ENCODE measurements at regions not wholly inside any gene's neighbourhood (a gene's known extent, or its start where the extent isn't known, plus 50 kb on each side); places are given as distances from the start of the nearest gene placed in this dataset.

GRCh38 chr2:56729212-56729611 lies 545.4 kb downstream of the CCDC85A start:
- no peak for TF ChIP-seq CTCF (IDR thresholded peaks at IDR 0.05)
- Histone ChIP-seq H3K27ac (no peak overlapping the region), H3K27me3 (no peaks in the 10 kb centered on the region), H3K4me1 (ENCODE audit: control insufficient read depth in 1 of 2, insufficient read depth in 1 of 2, low read depth in 1 of 2, low read length in 1 of 2) (no peaks in the 10 kb centered on the region), H3K4me3 (ENCODE audit: low read depth in 1 of 2, low read length in 1 of 2) (no peak overlapping the region), H3K9me3 (no peaks in the 10 kb centered on the region), H3K36me3 (no peaks in the 10 kb centered on the region)

GRCh38 chr2:56732946-56733345 lies 549.2 kb downstream of the CCDC85A start:
- Histone ChIP-seq H3K4me3 (ENCODE audit: low read depth in 1 of 2, low read length in 1 of 2) (no peak overlapping the region), H3K4me1 (ENCODE audit: control insufficient read depth in 1 of 2, insufficient read depth in 1 of 2, low read depth in 1 of 2, low read length in 1 of 2) (no peaks in the 10 kb centered on the region), H3K36me3 (no peaks in the 10 kb centered on the region), H3K27me3 (no peaks in the 10 kb centered on the region), H3K9me3 (no peaks in the 10 kb centered on the region), H3K27ac (no peak overlapping the region)
- no peak for TF ChIP-seq CTCF (IDR thresholded peaks at IDR 0.05)

DNA sequence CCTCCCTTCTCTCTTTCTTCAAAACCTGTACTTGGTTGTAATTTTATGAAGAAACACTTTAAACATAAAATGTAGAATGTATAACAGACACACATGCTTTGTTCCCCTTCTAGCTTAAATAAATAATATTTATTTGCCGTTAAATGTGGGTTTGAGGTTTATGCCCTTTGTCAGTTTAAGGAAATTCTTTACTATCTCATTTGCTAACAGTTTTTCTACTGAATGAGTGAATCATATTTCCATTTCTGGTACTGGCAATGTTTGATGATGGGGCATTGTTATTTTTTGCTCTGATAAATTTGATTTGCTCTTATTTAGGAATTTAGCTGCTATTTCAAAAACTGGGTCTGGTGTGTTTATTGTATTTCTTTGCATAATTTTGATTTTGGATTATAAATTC lies 555.6 kb downstream of the CCDC85A start:
- Histone ChIP-seq H3K4me1 (ENCODE audit: control insufficient read depth in 1 of 2, insufficient read depth in 1 of 2, low read depth in 1 of 2, low read length in 1 of 2) (no peaks in the 10 kb centered on the region), H3K9me3 (no peaks in the 10 kb centered on the region), H3K27ac (no peak overlapping the region), H3K27me3 (no peaks in the 10 kb centered on the region), H3K4me3 (ENCODE audit: low read depth in 1 of 2, low read length in 1 of 2) (no peak overlapping the region), H3K36me3 (no peaks in the 10 kb centered on the region)
- no peak for TF ChIP-seq CTCF (IDR thresholded peaks at IDR 0.05)

- no peak for TF ChIP-seq CTCF (IDR thresholded peaks at IDR 0.05)
- Histone ChIP-seq H3K36me3 (no peaks in the 10 kb centered on the region), H3K4me1 (ENCODE audit: control insufficient read depth in 1 of 2, insufficient read depth in 1 of 2, low read depth in 1 of 2, low read length in 1 of 2) (no peaks in the 10 kb centered on the region), H3K27me3 (no peaks in the 10 kb centered on the region), H3K9me3 (no peaks in the 10 kb centered on the region), H3K4me3 (ENCODE audit: low read depth in 1 of 2, low read length in 1 of 2) (no peak overlapping the region), H3K27ac (no peak overlapping the region)
These were observed 557.9 kb downstream of the CCDC85A start for GRCh38 chr2:56741601-56742102.

DNA sequence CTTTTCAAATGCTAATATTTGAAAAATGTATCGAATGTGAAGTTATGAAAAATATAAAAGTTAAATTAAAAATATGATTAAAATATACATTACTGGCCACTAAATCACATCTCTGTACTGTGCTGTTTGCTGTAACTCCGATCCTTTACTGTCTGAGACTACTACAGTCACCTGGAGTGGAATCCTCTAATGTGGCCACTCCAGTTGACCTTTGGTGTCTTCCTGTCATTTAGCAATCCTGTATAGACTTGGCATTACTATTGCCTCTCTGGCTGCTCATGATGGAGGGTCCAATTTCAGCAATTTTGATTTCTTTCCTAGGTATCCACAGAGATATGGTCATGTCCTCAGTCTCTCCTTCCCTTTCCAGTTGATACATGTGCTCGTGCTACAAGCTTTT lies 560.0 kb downstream of the CCDC85A start:
- Histone ChIP-seq H3K4me3 (ENCODE audit: low read depth in 1 of 2, low read length in 1 of 2) (no peak overlapping the region), H3K27ac (no peak overlapping the region), H3K9me3 (no peaks in the 10 kb centered on the region), H3K36me3 (no peaks in the 10 kb centered on the region), H3K27me3 (no peaks in the 10 kb centered on the region), H3K4me1 (ENCODE audit: control insufficient read depth in 1 of 2, insufficient read depth in 1 of 2, low read depth in 1 of 2, low read length in 1 of 2) (no peaks in the 10 kb centered on the region)
- TF ChIP-seq CTCF (IDR thresholded peaks at IDR 0.05) = no peak

All from neutrophil (primary cell).